HG02884 (cell line): ENCODE measurements at regions not wholly inside any gene's neighbourhood (a gene's known extent, or its start where the extent isn't known, plus 50 kb on each side); places are given as distances from the start of the nearest gene placed in this dataset.
A peak's percentile ranks its signal among the peaks of the same experiment; 100 is the strongest.
"Not testable (repeated sequence)": the region's sequence is repeated elsewhere in the genome, so short reads cannot be mapped to it uniquely, and the experiment has no call there.

ENCODE experiments used
- ATAC-seq: cut with Tn5 transposase; IDR thresholded peaks from one replicate; pipeline ENCODE4 v1.9.1; 2021; ENCODE audit warnings: mild to moderate bottlenecking, moderate library complexity; ENCODE audit not compliant: unreplicated experiment

GRCh38 chr14:86065407-86065806 lies 535.5 kb downstream of the FLRT2 start:
- ATAC-seq = no peak

GRCh38 chr14:86064595-86064994 lies 534.7 kb downstream of the FLRT2 start:
- ATAC-seq = not testable (repeated sequence)

- peak; percentile 63 for ATAC-seq
These were observed 527.2 kb downstream of the FLRT2 start for GRCh38 chr14:86057018-86057667.

GRCh38 chr14:86055512-86056075 lies 525.6 kb downstream of the FLRT2 start:
- no peak for ATAC-seq

- ATAC-seq = no peak
These were observed 522.9 kb downstream of the FLRT2 start for GRCh38 chr14:86052868-86053267.

GRCh38 chr14:86050757-86051156 lies 520.8 kb downstream of the FLRT2 start:
- no peak for ATAC-seq

GRCh38 chr14:86050072-86050683 lies 520.2 kb downstream of the FLRT2 start:
- no peak for ATAC-seq

- ATAC-seq = no peak
These were observed 509.2 kb downstream of the FLRT2 start for GRCh38 chr14:86039176-86039575.

GRCh38 chr14:86038387-86039042 lies 508.6 kb downstream of the FLRT2 start:
- peak; percentile 90 for ATAC-seq

- ATAC-seq = peak; percentile 81
These were observed 505.9 kb downstream of the FLRT2 start for GRCh38 chr14:86035882-86036281.

GRCh38 chr14:86027990-86028389 lies 498.0 kb downstream of the FLRT2 start:
- ATAC-seq = no peak

- ATAC-seq = no peak
These were observed 497.2 kb downstream of the FLRT2 start for GRCh38 chr14:86027144-86027543.

- no peak for ATAC-seq
These were observed 492.2 kb downstream of the FLRT2 start for GRCh38 chr14:86022031-86022629.

- ATAC-seq = no peak
These were observed 490.9 kb downstream of the FLRT2 start for GRCh38 chr14:86020841-86021240.

- ATAC-seq = no peak
These were observed 486.0 kb downstream of the FLRT2 start for GRCh38 chr14:86015941-86016340.

GRCh38 chr14:86015511-86015910 lies 485.6 kb downstream of the FLRT2 start:
- no peak for ATAC-seq

- no peak for ATAC-seq
These were observed 483.7 kb downstream of the FLRT2 start for GRCh38 chr14:86013641-86014040.

- no peak for ATAC-seq
These were observed 482.5 kb downstream of the FLRT2 start for GRCh38 chr14:86012461-86012860.

GRCh38 chr14:86003998-86004397 lies 474.1 kb downstream of the FLRT2 start:
- peak; percentile 48 for ATAC-seq

- ATAC-seq = no peak
These were observed 466.6 kb downstream of the FLRT2 start for GRCh38 chr14:85996551-85996950.

GRCh38 chr14:85991156-85991555 lies 461.2 kb downstream of the FLRT2 start:
- no peak for ATAC-seq

- no peak for ATAC-seq
These were observed 458.0 kb downstream of the FLRT2 start for GRCh38 chr14:85987907-85988306.
